Hepatocyte (in vitro differentiated cells): ENCODE measurements at regions not wholly inside any gene's neighbourhood (a gene's known extent, or its start where the extent isn't known, plus 50 kb on each side); places are given as distances from the start of the nearest gene placed in this dataset.

Experiments used
- CTCF ChIP-seq: fragments of 200-600 bp; sonication (generic); IDR thresholded peaks from 2 replicates; pipeline ENCODE4 v1.5.1; 2016; ENCODE audit warnings: antibody characterized with exemption, mild to moderate bottlenecking; ENCODE audit not compliant: poor library complexity
- EZH2 ChIP-seq: fragments of 200-600 bp; sonication (generic); IDR thresholded peaks from 2 replicates; pipeline ENCODE4 v1.6.1; 2016; ENCODE audit warnings: antibody characterized with exemption, mild to moderate bottlenecking, borderline replicate concordance
- EZH2phosphoT487 ChIP-seq: fragments of 200-600 bp; sonication (generic); IDR thresholded peaks from one replicate; pipeline ENCODE4 v1.6.1; 2018; ENCODE audit warnings: antibody characterized with exemption, mild to moderate bottlenecking, low read depth, moderate library complexity; ENCODE audit not compliant: unreplicated experiment, severe bottlenecking

- TF ChIP-seq CTCF (no peak), EZH2phosphoT487 (no peak), EZH2 (no peak)
Measured at GRCh38 chr4:17197070-17197469, 298.6 kb upstream of the LDB2 start.
